Transverse colon (tissue), 4 donors: ENCODE measurements at regions not wholly inside any gene's neighbourhood (a gene's known extent, or its start where the extent isn't known, plus 50 kb on each side); places are given as distances from the start of the nearest gene placed in this dataset.
A peak's percentile ranks its signal among the peaks of the same experiment; 100 is the strongest.

Experiments
- DNase-seq: peaks from one replicate; pipeline ENCODE4 v3.0.0-alpha.2; 2019
- H3K27ac ChIP-seq, 4 donors: fragments of 200-600 bp; sonication (generic); 2 replicates each; pipeline ENCODE4 v1.5.1; 2016 to 2018; ENCODE audit warnings: inconsistent platforms in 4 of 4
- H3K27me3 ChIP-seq: fragments of 200-600 bp; sonication (generic); 2 replicates; pipeline ENCODE4 v1.5.1; 2017; ENCODE audit warnings: inconsistent platforms
- H3K36me3 ChIP-seq, 4 donors: fragments of 200-600 bp; sonication (generic); 2 replicates each; pipeline ENCODE4 v1.5.1; 2017 to 2019; ENCODE audit warnings: inconsistent platforms in 4 of 4
- H3K4me1 ChIP-seq, 4 donors: fragments of 200-600 bp; sonication (generic); 2 replicates each; pipeline ENCODE4 v1.5.1; 2017 to 2020; ENCODE audit warnings: inconsistent platforms in 4 of 4
- H3K4me3 ChIP-seq, 4 donors: fragments of 200-600 bp; sonication (generic); 1 replicate in 1 of 4; 2 replicates in 3 of 4; pipeline versions ENCODE4 v1.5.1 to v1.6.1; 2017 to 2019; ENCODE audit warnings: inconsistent platforms in 4 of 4
- H3K9me3 ChIP-seq, 2 donors: fragments of 200-600 bp; sonication (generic); 2 replicates each; pipeline ENCODE4 v1.5.1; 2017 to 2019; ENCODE audit warnings: inconsistent platforms in 2 of 2
- CTCF ChIP-seq, 5 experiments: fragments of 200-600 bp in 3 of 5; fragments of 450-650 bp in 2 of 5; sonication (generic) in 3 of 5; IDR thresholded peaks; 1 replicate in 2 of 5; 2 replicates in 3 of 5; pipeline ENCODE4 v1.5.1; 2016 to 2017; ENCODE audit warnings: antibody characterized with exemption in 5 of 5, inconsistent platforms in 3 of 5, mild to moderate bottlenecking in 2 of 5, moderate library complexity in 1 of 5
- EP300 ChIP-seq: sonication (generic); formaldehyde crosslinking; IDR thresholded peaks from one replicate; pipeline ENCODE4 v1.6.1; 2017; ENCODE audit warnings: antibody characterized with exemption, low read depth
- POLR2A ChIP-seq: fragments of 450-650 bp; IDR thresholded peaks from one replicate; pipeline ENCODE4 v1.6.1; 2016; ENCODE audit warnings: antibody characterized with exemption, mild to moderate bottlenecking, moderate library complexity
- POLR2AphosphoS5 ChIP-seq, 3 donors: sonication (generic); formaldehyde crosslinking; IDR thresholded peaks; one replicate each; pipeline ENCODE4 v1.6.1; 2016; ENCODE audit warnings: antibody characterized with exemption in 3 of 3
- WGBS, 2 donors: methylation state at CpG; one replicate each; pipeline ENCODE4 v1.1.5; 2018; ENCODE audit warnings: low coverage in 1 of 2; 5-methylcytosine and 5-hydroxymethylcytosine counted together
- in situ Hi-C, 4 donors: fragments of 200-750 bp; cut with MboI; loops; one replicate each; pipeline versions ENCODE4 v1.15.0 to v1.15.1; 2017; ENCODE audit warnings: low sequenced_read_pairs in 3 of 4, low pct_ligation_motif_present in 1 of 4, low pct_unique_long_range_greater_than_20kb in 1 of 4
- intact Hi-C: fragments of 100-400 bp; cut with DNase I; formaldehyde crosslinking; loops from one replicate; pipeline ENCODE4 v1.15.1; 2023; ENCODE audit warnings: low total_unique reads

- intact Hi-C loops (loop anchor here (2.0 kb wide), 1 partner anchor 51 kb away; no protein-coding TSS in a partner anchor), in situ Hi-C loops (no loop called here)
- Histone ChIP-seq H3K4me3 (no peak overlapping the region), H3K4me1 (peaks cover 0 to 14% (median 3%) of the 10 kb centered on the region in 4 donors), H3K27me3 (no peaks in the 10 kb centered on the region), H3K9me3 (no peaks in the 10 kb centered on the region), H3K27ac (peak overlapping the region in 3 of 4 donors; percentile 50 to 57 (median 54)), H3K36me3 (no peaks in the 10 kb centered on the region)
- 46 to 50% methylated on average over 1 of the region's 1 CpG for WGBS, 2 donors
- TF ChIP-seq CTCF (IDR thresholded peaks at IDR 0.05) (no peak), EP300 (no peak), POLR2A (no peak), POLR2AphosphoS5 (IDR thresholded peaks at IDR 0.05) (no peak)
- DNase-seq = no peak
These were observed 1399.7 kb downstream of the PCDH7 start for GRCh38 chr4:32119907-32120306.

- in situ Hi-C loops = no loop called here
- Histone ChIP-seq H3K4me3 (no peak overlapping the region), H3K9me3 (no peaks in the 10 kb centered on the region), H3K27ac (no peak overlapping the region), H3K27me3 (no peaks in the 10 kb centered on the region), H3K36me3 (no peaks in the 10 kb centered on the region), H3K4me1 (peaks cover 0 to 11% (median 3%) of the 10 kb centered on the region in 4 donors)
- WGBS, 2 donors = 71 to 76% methylated on average over 3 to 4 of the region's 4 CpGs
- intact Hi-C loops = no loop called here
- TF ChIP-seq POLR2A (no peak), POLR2AphosphoS5 (IDR thresholded peaks at IDR 0.05) (no peak), EP300 (no peak), CTCF (IDR thresholded peaks at IDR 0.05) (no peak)
- DNase-seq = no peak
These were observed 1408.4 kb downstream of the PCDH7 start for GRCh38 chr4:32128549-32128948.

GRCh38 chr4:32129967-32130366, 1409.8 kb downstream of the PCDH7 start:
- Histone ChIP-seq H3K4me1 (peaks cover 0 to 11% (median 3%) of the 10 kb centered on the region in 4 donors), H3K36me3 (no peaks in the 10 kb centered on the region), H3K4me3 (no peak overlapping the region), H3K27ac (no peak overlapping the region), H3K27me3 (no peaks in the 10 kb centered on the region), H3K9me3 (no peaks in the 10 kb centered on the region)
- in situ Hi-C loops (no loop called here), intact Hi-C loops (no loop called here)
- TF ChIP-seq EP300 = no peak
- no peak for TF ChIP-seq POLR2AphosphoS5 (IDR thresholded peaks at IDR 0.05)
- no peak for TF ChIP-seq POLR2A
- no peak for TF ChIP-seq CTCF (IDR thresholded peaks at IDR 0.05)
- WGBS, 2 donors = 83 to 92% methylated on average over 2 of the region's 2 CpGs
- no peak for DNase-seq

- peaks cover 0 to 11% (median 3%) of the 10 kb centered on the region in 4 donors for H3K4me1 ChIP-seq
- no peak overlapping the region for H3K4me3 ChIP-seq
- H3K27me3 ChIP-seq = no peaks in the 10 kb centered on the region
- in situ Hi-C loops (no loop called here), intact Hi-C loops (no loop called here)
- no peak for TF ChIP-seq CTCF (IDR thresholded peaks at IDR 0.05)
- no peak for TF ChIP-seq POLR2AphosphoS5 (IDR thresholded peaks at IDR 0.05)
- no peak for TF ChIP-seq EP300
- no peak for TF ChIP-seq POLR2A
- no peak overlapping the region for H3K27ac ChIP-seq
- no peaks in the 10 kb centered on the region for H3K36me3 ChIP-seq
- no peak for DNase-seq
- H3K9me3 ChIP-seq = no peaks in the 10 kb centered on the region
- 91 to 100% methylated on average over 1 of the region's 1 CpG for WGBS, 2 donors
These were observed 1413.0 kb downstream of the PCDH7 start for GRCh38 chr4:32133141-32133540.
